ENCODE measurements at regions not wholly inside any gene's neighbourhood (a gene's known extent, or its start where the extent isn't known, plus 50 kb on each side); places are given as distances from the start of the nearest gene placed in this dataset.

DNA sequence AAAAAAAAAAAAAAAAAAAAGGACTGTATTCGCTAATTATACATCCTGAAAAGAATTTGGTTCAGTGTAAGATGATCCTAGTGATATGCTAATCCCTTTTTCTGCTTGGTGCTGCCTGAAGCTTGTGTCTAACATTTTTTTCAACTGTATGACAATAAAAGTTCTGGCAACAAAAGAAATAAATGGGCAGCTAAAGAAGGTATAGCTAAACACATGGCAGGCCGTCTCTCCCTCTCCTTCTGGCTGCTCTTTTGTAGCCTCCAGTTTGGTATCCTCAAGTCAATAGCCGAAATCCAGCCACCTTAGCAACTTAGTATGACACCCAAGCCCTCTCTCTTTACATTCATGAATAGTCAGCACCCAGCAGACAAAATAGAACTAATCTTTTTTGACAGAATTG is 198.3 kb upstream of the OTX2 start:
- H3K27me3 ChIP-seq (ENCODE audit: insufficient read depth, low read length, poor library complexity) = peaks cover 15% of the 10 kb centered on the region
- no peaks in the 10 kb centered on the region for H3K9me3 ChIP-seq (ENCODE audit: insufficient read depth, low read length, severe bottlenecking)
- ATAC-seq (ENCODE audit: insufficient read depth, low read depth) (no peak), DNase-seq (no peak)
- no peaks in the 10 kb centered on the region for H3K36me3 ChIP-seq (ENCODE audit: insufficient read depth, low read length)
- no peak overlapping the region for H2AFZ ChIP-seq (ENCODE audit: low read depth, low read length)
- H3K27ac ChIP-seq (ENCODE audit: low read length) = no peak overlapping the region
- H3K4me1 ChIP-seq (ENCODE audit: insufficient read depth, low read length) = no peaks in the 10 kb centered on the region
- TF ChIP-seq EZH2 (IDR thresholded peaks at IDR 0.05; ENCODE audit: borderline replicate concordance, low read depth, low read length, severe bottlenecking) = no peak
- TF ChIP-seq, protein P1, sequence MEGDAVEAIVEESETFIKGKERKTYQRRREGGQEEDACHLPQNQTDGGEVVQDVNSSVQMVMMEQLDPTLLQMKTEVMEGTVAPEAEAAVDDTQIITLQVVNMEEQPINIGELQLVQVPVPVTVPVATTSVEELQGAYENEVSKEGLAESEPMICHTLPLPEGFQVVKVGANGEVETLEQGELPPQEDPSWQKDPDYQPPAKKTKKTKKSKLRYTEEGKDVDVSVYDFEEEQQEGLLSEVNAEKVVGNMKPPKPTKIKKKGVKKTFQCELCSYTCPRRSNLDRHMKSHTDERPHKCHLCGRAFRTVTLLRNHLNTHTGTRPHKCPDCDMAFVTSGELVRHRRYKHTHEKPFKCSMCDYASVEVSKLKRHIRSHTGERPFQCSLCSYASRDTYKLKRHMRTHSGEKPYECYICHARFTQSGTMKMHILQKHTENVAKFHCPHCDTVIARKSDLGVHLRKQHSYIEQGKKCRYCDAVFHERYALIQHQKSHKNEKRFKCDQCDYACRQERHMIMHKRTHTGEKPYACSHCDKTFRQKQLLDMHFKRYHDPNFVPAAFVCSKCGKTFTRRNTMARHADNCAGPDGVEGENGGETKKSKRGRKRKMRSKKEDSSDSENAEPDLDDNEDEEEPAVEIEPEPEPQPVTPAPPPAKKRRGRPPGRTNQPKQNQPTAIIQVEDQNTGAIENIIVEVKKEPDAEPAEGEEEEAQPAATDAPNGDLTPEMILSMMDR (IDR thresholded peaks at IDR 0.05; ENCODE audit: borderline replicate concordance, extremely low read depth, low read length, poor library complexity, severe bottlenecking) = no peak
- no peak overlapping the region for H3K4me3 ChIP-seq (ENCODE audit: low read depth in 1 of 2, low read length in 2 of 2)
- no peaks in the 10 kb centered on the region for H4K20me1 ChIP-seq (ENCODE audit: insufficient read depth, low read length)
- H3K79me2 ChIP-seq (ENCODE audit: insufficient read depth, low read length) = no peaks in the 10 kb centered on the region
- H3K4me2 ChIP-seq (ENCODE audit: insufficient read depth, low read length) = no peak overlapping the region
- no peak overlapping the region for H3K9ac ChIP-seq (ENCODE audit: low read depth, low read length)

DNA sequence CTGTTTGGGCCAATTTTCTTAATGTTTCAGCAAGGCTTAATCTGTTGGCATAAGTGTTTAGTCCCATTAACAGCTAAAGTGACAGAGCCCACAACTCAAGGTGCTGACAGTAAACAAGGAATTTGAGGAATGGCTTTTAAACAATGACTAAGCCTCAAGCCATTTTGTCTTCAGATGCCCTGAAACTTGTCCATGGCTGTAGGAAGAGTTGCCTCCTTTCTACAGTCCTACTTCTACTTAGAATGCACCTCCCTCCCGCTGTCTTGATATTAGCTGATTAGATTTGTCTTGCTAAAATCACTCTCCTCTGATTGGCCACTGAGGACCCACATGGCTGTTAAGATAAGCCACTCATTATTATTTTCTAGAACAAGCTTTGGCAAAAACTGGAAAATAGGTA is 188.4 kb upstream of the OTX2 start:
- ATAC-seq (ENCODE audit: insufficient read depth, low read depth) (no peak), DNase-seq (no peak)
- H4K20me1 ChIP-seq (ENCODE audit: insufficient read depth, low read length) = no peaks in the 10 kb centered on the region
- no peaks in the 10 kb centered on the region for H3K9me3 ChIP-seq (ENCODE audit: insufficient read depth, low read length, severe bottlenecking)
- H3K79me2 ChIP-seq (ENCODE audit: insufficient read depth, low read length) = no peaks in the 10 kb centered on the region
- no peak overlapping the region for H2AFZ ChIP-seq (ENCODE audit: low read depth, low read length)
- no peak overlapping the region for H3K4me3 ChIP-seq (ENCODE audit: low read depth in 1 of 2, low read length in 2 of 2)
- H3K27me3 ChIP-seq (ENCODE audit: insufficient read depth, low read length, poor library complexity) = peaks cover 3% of the 10 kb centered on the region
- TF ChIP-seq EZH2 (IDR thresholded peaks at IDR 0.05; ENCODE audit: borderline replicate concordance, low read depth, low read length, severe bottlenecking) = no peak
- TF ChIP-seq, protein P1 (IDR thresholded peaks at IDR 0.05; ENCODE audit: borderline replicate concordance, extremely low read depth, low read length, poor library complexity, severe bottlenecking) = no peak
- no peak overlapping the region for H3K4me2 ChIP-seq (ENCODE audit: insufficient read depth, low read length)
- no peaks in the 10 kb centered on the region for H3K4me1 ChIP-seq (ENCODE audit: insufficient read depth, low read length)
- H3K9ac ChIP-seq (ENCODE audit: low read depth, low read length) = no peak overlapping the region
- H3K36me3 ChIP-seq (ENCODE audit: insufficient read depth, low read length) = no peaks in the 10 kb centered on the region
- H3K27ac ChIP-seq (ENCODE audit: low read length) = no peak overlapping the region

DNA sequence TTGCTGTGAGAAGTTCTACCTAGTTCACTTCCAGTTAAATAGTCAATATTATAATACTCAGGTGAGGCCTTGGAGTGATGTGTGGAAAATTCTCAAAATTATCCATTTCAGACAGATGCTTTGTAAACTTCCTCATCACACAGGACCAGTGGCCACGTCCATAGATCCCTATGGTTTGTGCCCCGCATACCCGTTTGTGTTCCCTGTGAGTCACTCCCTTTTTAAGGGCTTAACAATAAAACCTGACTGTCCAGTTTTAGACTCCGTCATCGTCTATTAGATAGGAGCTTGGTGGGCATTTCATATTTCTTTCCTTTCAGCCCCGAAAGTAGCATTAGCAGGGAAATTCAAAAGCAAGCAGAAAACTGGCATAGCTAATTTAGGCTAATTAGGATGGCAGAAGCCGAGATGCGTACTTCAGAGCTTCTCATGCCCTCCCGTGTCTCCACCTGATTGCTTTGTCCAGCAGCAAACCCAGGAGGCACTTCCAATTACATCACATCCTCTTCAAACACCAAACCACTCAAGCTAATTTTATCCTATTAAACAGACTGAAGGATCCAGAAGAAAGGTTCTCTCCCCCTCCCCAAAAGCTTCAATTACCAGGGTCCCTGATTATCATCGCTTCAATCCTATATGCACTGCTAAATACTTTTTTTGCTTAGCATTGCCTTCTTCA is 186.6 kb upstream of the OTX2 start:
- DNase-seq (no peak), ATAC-seq (ENCODE audit: insufficient read depth, low read depth) (no peak)
- Histone ChIP-seq H3K9ac (ENCODE audit: low read depth, low read length) (no peak overlapping the region), H3K4me3 (ENCODE audit: low read depth in 1 of 2, low read length in 2 of 2) (no peak overlapping the region), H3K79me2 (ENCODE audit: insufficient read depth, low read length) (no peaks in the 10 kb centered on the region), H4K20me1 (ENCODE audit: insufficient read depth, low read length) (no peaks in the 10 kb centered on the region), H3K9me3 (ENCODE audit: insufficient read depth, low read length, severe bottlenecking) (no peaks in the 10 kb centered on the region), H3K36me3 (ENCODE audit: insufficient read depth, low read length) (no peaks in the 10 kb centered on the region), H3K4me2 (ENCODE audit: insufficient read depth, low read length) (no peak overlapping the region), H3K4me1 (ENCODE audit: insufficient read depth, low read length) (no peaks in the 10 kb centered on the region), H2AFZ (ENCODE audit: low read depth, low read length) (no peak overlapping the region), H3K27ac (ENCODE audit: low read length) (no peak overlapping the region), H3K27me3 (ENCODE audit: insufficient read depth, low read length, poor library complexity) (peaks cover 3% of the 10 kb centered on the region)
- TF ChIP-seq, protein P1 (IDR thresholded peaks at IDR 0.05; ENCODE audit: borderline replicate concordance, extremely low read depth, low read length, poor library complexity, severe bottlenecking) = no peak
- TF ChIP-seq EZH2 (IDR thresholded peaks at IDR 0.05; ENCODE audit: borderline replicate concordance, low read depth, low read length, severe bottlenecking) = no peak

Measured in DND-41 (cell line).